Vagina (tissue), 2 donors: ENCODE measurements at regions not wholly inside any gene's neighbourhood (a gene's known extent, or its start where the extent isn't known, plus 50 kb on each side); places are given as distances from the start of the nearest gene placed in this dataset.

Experiments used
- DNase-seq, 2 donors: peaks; one replicate each; pipeline ENCODE4 v3.0.0-alpha.2; 2017; ENCODE audit errors: extremely low spot score in 2 of 2
- H3K27ac ChIP-seq: fragments of 200-600 bp; sonication (generic); one replicate; pipeline ENCODE4 v1.5.1; 2019
- H3K27me3 ChIP-seq: fragments of 200-600 bp; sonication (generic); one replicate; pipeline ENCODE4 v1.5.1; 2019
- H3K36me3 ChIP-seq, 2 donors: fragments of 200-600 bp; sonication (generic); one replicate each; pipeline ENCODE4 v1.5.1; 2017 to 2019
- H3K4me1 ChIP-seq: fragments of 200-600 bp; sonication (generic); one replicate; pipeline ENCODE4 v1.5.1; 2019
- H3K4me3 ChIP-seq, 2 donors: fragments of 200-600 bp; sonication (generic); 1 replicate in 1 of 2; 2 replicates in 1 of 2; pipeline ENCODE4 v1.5.1; 2016 to 2019
- H3K9me3 ChIP-seq: fragments of 200-600 bp; sonication (generic); one replicate; pipeline ENCODE4 v1.5.1; 2019
- CTCF ChIP-seq, 3 experiments: fragments of 450-650 bp in 2 of 3; fragments of 200-600 bp in 1 of 3; sonication (generic) in 1 of 3; IDR thresholded peaks; one replicate each; pipeline ENCODE4 v1.5.1; 2017 to 2019; ENCODE audit warnings: antibody characterized with exemption in 3 of 3, mild to moderate bottlenecking in 2 of 3, moderate library complexity in 2 of 3
- POLR2A ChIP-seq, 2 donors: fragments of 450-650 bp; IDR thresholded peaks; one replicate each; pipeline ENCODE4 v1.6.1; 2017; ENCODE audit warnings: antibody characterized with exemption in 2 of 2, mild to moderate bottlenecking in 2 of 2, moderate library complexity in 2 of 2
- POLR2AphosphoS5 ChIP-seq, 2 donors: sonication (generic); formaldehyde crosslinking; IDR thresholded peaks; one replicate each; pipeline ENCODE4 v1.9.0; 2017; ENCODE audit warnings: antibody characterized with exemption in 2 of 2, mild to moderate bottlenecking in 2 of 2, low read depth in 1 of 2; ENCODE audit not compliant: insufficient read depth in 1 of 2
- intact Hi-C: fragments of 100-400 bp; cut with DNase I; formaldehyde crosslinking; loops from one replicate; pipeline ENCODE4 v1.15.1; 2023

GRCh38 chr2:128384446-128384845, 65.8 kb upstream of the HS6ST1 start:
- TF ChIP-seq POLR2AphosphoS5 (IDR thresholded peaks at IDR 0.05; ENCODE audit: insufficient read depth in 1 of 2, low read depth in 1 of 2) (no peak), CTCF (IDR thresholded peaks at IDR 0.05) (no peak), POLR2A (IDR thresholded peaks at IDR 0.05) (no peak)
- peaks cover 22% of the 10 kb centered on the region for H3K4me1 ChIP-seq
- DNase-seq: no peak
- no peaks in the 10 kb centered on the region for H3K9me3 ChIP-seq
- H3K4me3 ChIP-seq: no peak overlapping the region
- H3K27ac ChIP-seq: no peak overlapping the region
- intact Hi-C loops: no loop called here
- no peaks in the 10 kb centered on the region for H3K36me3 ChIP-seq
- no peaks in the 10 kb centered on the region for H3K27me3 ChIP-seq

GRCh38 chr2:128384956-128385355, 66.3 kb upstream of the HS6ST1 start:
- H3K9me3 ChIP-seq: no peaks in the 10 kb centered on the region
- no peaks in the 10 kb centered on the region for H3K27me3 ChIP-seq
- no peak for DNase-seq
- H3K27ac ChIP-seq: no peak overlapping the region
- peaks cover 18% of the 10 kb centered on the region for H3K4me1 ChIP-seq
- no peak for TF ChIP-seq CTCF (IDR thresholded peaks at IDR 0.05)
- TF ChIP-seq POLR2A (IDR thresholded peaks at IDR 0.05): no peak
- no peak for TF ChIP-seq POLR2AphosphoS5 (IDR thresholded peaks at IDR 0.05; ENCODE audit: insufficient read depth in 1 of 2, low read depth in 1 of 2)
- no peaks in the 10 kb centered on the region for H3K36me3 ChIP-seq
- H3K4me3 ChIP-seq: no peak overlapping the region
- intact Hi-C loops: no loop called here

GRCh38 chr2:128385365-128385764, 66.7 kb upstream of the HS6ST1 start:
- H3K27me3 ChIP-seq: no peaks in the 10 kb centered on the region
- DNase-seq: no peak

DNA sequence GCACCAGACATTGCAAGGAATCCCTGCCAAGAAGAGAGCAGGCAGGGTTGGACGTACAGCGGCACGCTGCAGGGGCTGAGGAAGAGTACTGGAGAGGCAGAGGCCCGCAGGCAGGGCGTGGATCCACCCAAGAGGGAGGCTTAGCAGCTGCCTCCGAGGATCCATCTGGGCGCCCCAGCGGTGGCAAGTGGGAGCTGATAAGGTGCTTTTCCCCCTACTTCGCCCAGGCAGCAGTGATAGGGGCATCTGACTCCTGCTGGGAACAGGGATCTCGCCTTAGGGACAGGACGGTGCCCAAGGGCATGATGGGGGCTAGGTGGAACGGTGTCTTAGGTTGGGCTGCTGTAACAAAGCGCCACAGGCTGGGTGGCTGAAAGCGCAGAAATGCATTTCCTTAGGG, 67.4 kb upstream of the HS6ST1 start:
- intact Hi-C loops: no loop called here
- no peaks in the 10 kb centered on the region for H3K27me3 ChIP-seq
- H3K9me3 ChIP-seq: no peaks in the 10 kb centered on the region
- no peaks in the 10 kb centered on the region for H3K36me3 ChIP-seq
- H3K4me3 ChIP-seq: no peak overlapping the region
- H3K27ac ChIP-seq: no peak overlapping the region
- TF ChIP-seq CTCF (IDR thresholded peaks at IDR 0.05) (no peak), POLR2AphosphoS5 (IDR thresholded peaks at IDR 0.05; ENCODE audit: insufficient read depth in 1 of 2, low read depth in 1 of 2) (no peak), POLR2A (IDR thresholded peaks at IDR 0.05) (no peak)
- DNase-seq: no peak
- peaks cover 16% of the 10 kb centered on the region for H3K4me1 ChIP-seq

More at GRCh38 chr2:128385365-128385764, 66.7 kb upstream of the HS6ST1 start:
- Histone ChIP-seq H3K4me1 (peaks cover 18% of the 10 kb centered on the region), H3K4me3 (no peak overlapping the region), H3K9me3 (no peaks in the 10 kb centered on the region), H3K36me3 (no peaks in the 10 kb centered on the region), H3K27ac (no peak overlapping the region)
- intact Hi-C loops: no loop called here
- TF ChIP-seq CTCF (IDR thresholded peaks at IDR 0.05) (no peak), POLR2AphosphoS5 (IDR thresholded peaks at IDR 0.05; ENCODE audit: insufficient read depth in 1 of 2, low read depth in 1 of 2) (no peak)

- no peaks in the 10 kb centered on the region for H3K27me3 ChIP-seq
- no peak overlapping the region for H3K4me3 ChIP-seq
- H3K27ac ChIP-seq: no peak overlapping the region
- H3K36me3 ChIP-seq: no peaks in the 10 kb centered on the region
- no peak for DNase-seq
- intact Hi-C loops: no loop called here
- H3K9me3 ChIP-seq: no peaks in the 10 kb centered on the region
- H3K4me1 ChIP-seq: peaks cover 10% of the 10 kb centered on the region
- TF ChIP-seq POLR2A (IDR thresholded peaks at IDR 0.05): no peak
- TF ChIP-seq POLR2AphosphoS5 (IDR thresholded peaks at IDR 0.05; ENCODE audit: insufficient read depth in 1 of 2, low read depth in 1 of 2): no peak
- no peak for TF ChIP-seq CTCF (IDR thresholded peaks at IDR 0.05)
These were observed 69.9 kb upstream of the HS6ST1 start for GRCh38 chr2:128388499-128388941.
